GM12873 (cell line): ENCODE measurements at regions not wholly inside any gene's neighbourhood (a gene's known extent, or its start where the extent isn't known, plus 50 kb on each side); places are given as distances from the start of the nearest gene placed in this dataset.

Experiments
- CTCF ChIP-seq: IDR thresholded peaks from 2 replicates; pipeline ENCODE4 v1.5.1; 2012; ENCODE audit warnings: low read depth, mild to moderate bottlenecking, moderate library complexity, low read length, control low read depth; ENCODE audit not compliant: insufficient read depth; ENCODE audit errors: missing control alignments

- no peak for TF ChIP-seq CTCF
Observed at GRCh38 chr1:78274814-78275213, 216.0 kb upstream of the PTGFR start.

DNA sequence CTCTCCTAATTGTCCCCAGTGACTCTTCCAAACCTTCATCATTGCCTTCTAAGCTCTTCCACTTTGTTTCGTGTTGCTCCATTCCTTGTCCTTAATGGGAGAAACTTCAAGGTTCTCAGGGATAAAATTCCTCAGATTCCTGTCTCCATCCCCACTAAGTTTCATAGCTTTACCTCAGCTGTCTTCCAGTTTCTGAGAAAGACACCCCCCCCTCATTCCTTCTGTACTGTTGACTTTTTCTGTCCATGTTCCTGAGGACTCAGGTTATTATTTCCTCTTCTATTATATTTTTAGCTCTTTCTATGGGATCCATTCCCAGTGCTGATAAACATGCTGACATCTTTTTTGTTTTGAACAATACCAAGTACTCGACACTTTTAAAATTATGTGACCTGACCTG, 215.3 kb upstream of the PTGFR start:
- no peak for TF ChIP-seq CTCF

DNA sequence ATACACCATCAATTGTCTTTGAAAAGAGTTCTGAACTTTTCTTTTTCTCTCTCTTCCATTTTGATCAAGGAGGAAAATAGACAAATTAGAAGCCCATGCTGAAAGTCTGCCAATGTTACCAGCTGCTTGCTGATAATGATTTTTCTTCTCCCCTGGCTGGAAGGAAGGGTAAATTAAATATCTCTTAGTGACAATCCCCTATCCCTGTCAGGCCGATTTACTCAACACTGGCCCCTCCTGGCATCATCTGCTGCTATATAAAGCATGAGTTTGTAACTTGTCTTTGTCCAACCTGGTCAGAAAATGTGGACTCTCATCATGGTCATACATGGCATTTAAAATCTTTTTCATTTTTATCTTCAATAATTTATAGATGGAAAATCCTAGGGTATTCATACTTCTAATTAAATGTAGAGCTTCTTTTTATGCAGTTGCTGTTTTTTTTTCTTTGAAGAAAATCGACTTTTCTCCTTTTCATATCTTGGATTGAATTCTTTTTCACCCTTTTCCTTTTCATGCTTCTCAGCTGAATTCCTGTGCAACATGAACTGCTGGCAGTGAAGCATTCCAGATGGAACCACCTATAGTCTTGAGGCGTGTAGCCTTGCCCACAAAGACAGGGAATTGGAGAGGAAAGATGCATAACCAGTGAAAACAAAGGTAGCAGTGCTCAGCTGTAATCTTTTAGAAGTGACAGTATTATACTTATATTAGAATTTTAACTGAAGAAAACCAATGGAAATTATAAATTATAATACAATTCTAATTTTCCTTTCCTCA, 214.7 kb upstream of the PTGFR start:
- TF ChIP-seq CTCF = no peak

- no peak for TF ChIP-seq CTCF
Observed at GRCh38 chr1:78277253-78277652, 213.5 kb upstream of the PTGFR start.

DNA sequence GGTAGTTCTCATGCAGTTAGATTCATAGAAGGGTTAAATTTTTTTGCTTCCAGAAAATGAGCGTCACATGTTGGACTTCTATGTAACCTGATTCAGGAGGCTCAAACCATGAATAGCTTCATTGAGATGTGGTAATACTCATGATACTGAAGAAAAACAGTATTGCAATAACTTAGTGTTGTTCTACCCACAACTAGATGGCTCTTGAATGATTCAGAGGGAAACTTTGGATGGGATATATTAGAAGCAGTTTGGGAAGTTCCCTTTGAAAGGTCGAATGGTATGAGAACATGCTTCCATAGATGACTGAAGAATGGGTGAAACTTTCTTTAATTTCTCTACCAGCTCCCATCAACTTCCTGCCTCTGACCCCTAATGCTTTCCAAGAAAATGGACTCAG, 211.7 kb upstream of the PTGFR start:
- no peak for TF ChIP-seq CTCF

GRCh38 chr1:78280626-78281025, 210.1 kb upstream of the PTGFR start:
- TF ChIP-seq CTCF = no peak

- no peak for TF ChIP-seq CTCF
Observed at GRCh38 chr1:78281580-78281979, 209.2 kb upstream of the PTGFR start.

- TF ChIP-seq CTCF = no peak
Observed at GRCh38 chr1:78283691-78284090, 207.1 kb upstream of the PTGFR start.
